GM18873 (cell line): ENCODE measurements at regions not wholly inside any gene's neighbourhood (a gene's known extent, or its start where the extent isn't known, plus 50 kb on each side); places are given as distances from the start of the nearest gene placed in this dataset.
"Not testable (repeated sequence)": the region's sequence is repeated elsewhere in the genome, so short reads cannot be mapped to it uniquely, and the experiment has no call there.

Experiments used
- ATAC-seq: cut with Tn5 transposase; IDR thresholded peaks from one replicate; pipeline ENCODE4 v1.9.1; 2021; ENCODE audit warnings: mild to moderate bottlenecking, moderate library complexity, moderate number of reproducible peaks; ENCODE audit not compliant: unreplicated experiment, low FRiP score

- ATAC-seq, result no peak
These were observed 516.9 kb upstream of the TBL1XR1 start for GRCh38 chr3:177713928-177714900.

GRCh38 chr3:177714945-177715344 lies 517.7 kb upstream of the TBL1XR1 start:
- ATAC-seq, result no peak

- no peak for ATAC-seq
These were observed 518.7 kb upstream of the TBL1XR1 start for GRCh38 chr3:177715980-177716379.

GRCh38 chr3:177720927-177721326 lies 523.6 kb upstream of the TBL1XR1 start:
- ATAC-seq, result not testable (repeated sequence)

- ATAC-seq, result no peak
These were observed 524.8 kb upstream of the TBL1XR1 start for GRCh38 chr3:177721864-177722785.

GRCh38 chr3:177724020-177724638 lies 526.8 kb upstream of the TBL1XR1 start:
- no peak for ATAC-seq

- no peak for ATAC-seq
These were observed 527.9 kb upstream of the TBL1XR1 start for GRCh38 chr3:177725165-177725564.

- ATAC-seq, result no peak
These were observed 529.5 kb upstream of the TBL1XR1 start for GRCh38 chr3:177726807-177727206.

GRCh38 chr3:177729956-177730681 lies 532.8 kb upstream of the TBL1XR1 start:
- no peak for ATAC-seq

- no peak for ATAC-seq
These were observed 533.5 kb upstream of the TBL1XR1 start for GRCh38 chr3:177730814-177731213.

GRCh38 chr3:177731644-177732268 lies 534.5 kb upstream of the TBL1XR1 start:
- no peak for ATAC-seq

- no peak for ATAC-seq
These were observed 536.0 kb upstream of the TBL1XR1 start for GRCh38 chr3:177733233-177733632.

GRCh38 chr3:177733936-177734335 lies 536.7 kb upstream of the TBL1XR1 start:
- ATAC-seq, result no peak

- ATAC-seq, result no peak
These were observed 538.1 kb upstream of the TBL1XR1 start for GRCh38 chr3:177735431-177735830.

GRCh38 chr3:177739461-177739860 lies 542.2 kb upstream of the TBL1XR1 start:
- no peak for ATAC-seq

GRCh38 chr3:177740254-177740653 lies 543.0 kb upstream of the TBL1XR1 start:
- ATAC-seq, result no peak

- ATAC-seq, result peak; percentile 81
These were observed 545.0 kb upstream of the TBL1XR1 start for GRCh38 chr3:177742273-177742672.

GRCh38 chr3:177743173-177743890 lies 546.0 kb upstream of the TBL1XR1 start:
- ATAC-seq, result no peak
